Activated CD8-positive, alpha-beta memory T cell treated with anti-CD3 and anti-CD28 coated beads, Interleukin-2, amount 50 U/mL, for 48 hours (primary cell): ENCODE measurements at regions not wholly inside any gene's neighbourhood (a gene's known extent, or its start where the extent isn't known, plus 50 kb on each side); places are given as distances from the start of the nearest gene placed in this dataset.

Experiments
- DNase-seq: peaks from one replicate; pipeline ENCODE4 v3.0.0-alpha.2; 2020

DNA sequence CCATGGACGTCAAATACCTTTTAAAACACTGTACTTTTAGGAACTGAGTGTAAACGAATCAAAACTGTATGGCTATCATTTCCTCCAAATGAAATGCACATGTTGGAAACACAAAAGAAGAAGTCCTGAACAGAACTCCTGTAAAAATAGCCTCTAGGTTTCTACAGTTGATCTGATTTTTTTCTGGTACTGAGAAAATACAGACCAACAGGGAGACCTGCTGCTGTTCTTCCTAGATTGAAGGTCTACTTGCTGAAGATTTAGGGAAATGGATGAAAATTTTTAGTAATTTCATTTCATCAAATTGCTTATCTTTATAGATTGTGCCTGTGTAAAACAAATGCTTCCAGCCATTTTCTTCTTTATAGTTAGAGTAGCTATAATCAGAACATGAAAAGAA is 520.4 kb downstream of the SLITRK6 start:
- DNase-seq = no peak

DNA sequence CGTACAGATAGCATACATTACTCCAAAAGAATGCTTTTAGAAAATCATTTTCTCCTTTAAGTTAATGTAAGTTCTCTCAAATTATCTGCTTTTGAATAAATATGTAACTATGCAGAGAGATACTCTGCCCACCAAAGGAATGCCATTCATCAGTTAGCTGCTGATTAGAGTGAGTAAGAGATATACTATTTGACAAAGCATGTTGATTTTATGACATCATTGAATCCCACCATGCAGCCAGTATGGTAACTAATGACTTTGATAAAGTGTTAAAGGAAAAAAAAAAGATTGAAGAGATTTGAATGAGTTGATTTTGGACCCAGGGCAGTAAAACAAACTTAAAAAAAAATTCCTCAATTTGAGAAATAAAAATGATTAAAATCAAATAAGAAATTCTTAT is 521.5 kb downstream of the SLITRK6 start:
- DNase-seq = no peak

DNA sequence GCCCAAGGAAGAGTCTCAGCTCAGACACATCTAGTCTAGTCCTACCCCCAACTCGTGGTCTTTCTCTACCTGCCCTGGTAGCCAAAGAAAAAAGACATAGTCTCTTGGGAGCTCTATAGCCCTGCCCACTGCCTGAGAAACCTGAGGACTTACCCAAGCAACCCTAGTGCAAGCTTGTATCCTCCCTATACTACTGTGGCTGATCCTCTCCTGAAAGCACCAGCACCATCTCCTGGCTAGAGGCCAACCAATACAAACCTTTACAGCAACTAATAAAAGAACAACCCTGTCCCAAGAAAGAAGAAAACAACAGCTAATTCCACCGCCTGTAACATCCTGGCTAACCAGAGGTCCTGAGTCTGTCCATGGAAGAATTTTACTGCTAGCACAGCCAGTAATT is 532.4 kb downstream of the SLITRK6 start:
- no peak for DNase-seq

DNA sequence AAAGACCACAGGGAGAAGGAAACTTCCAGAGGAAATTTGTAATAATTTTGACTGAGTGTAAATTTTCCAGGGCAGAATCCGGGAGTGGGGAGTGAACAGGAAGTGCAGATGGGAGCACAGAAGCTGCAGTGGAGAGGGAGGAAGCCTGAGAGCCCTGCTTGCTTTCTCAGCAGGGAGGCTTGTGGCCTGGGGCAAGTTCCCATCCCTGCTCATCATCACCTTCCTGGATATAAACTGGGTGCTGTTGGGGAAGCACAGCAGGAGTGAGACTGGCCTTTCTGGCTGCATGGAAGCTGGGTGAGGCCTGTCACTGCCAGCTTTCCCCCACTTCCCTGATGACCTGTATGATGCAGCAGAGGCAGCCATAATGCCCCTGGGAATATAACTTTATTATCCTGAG is 532.9 kb downstream of the SLITRK6 start:
- no peak for DNase-seq

DNA sequence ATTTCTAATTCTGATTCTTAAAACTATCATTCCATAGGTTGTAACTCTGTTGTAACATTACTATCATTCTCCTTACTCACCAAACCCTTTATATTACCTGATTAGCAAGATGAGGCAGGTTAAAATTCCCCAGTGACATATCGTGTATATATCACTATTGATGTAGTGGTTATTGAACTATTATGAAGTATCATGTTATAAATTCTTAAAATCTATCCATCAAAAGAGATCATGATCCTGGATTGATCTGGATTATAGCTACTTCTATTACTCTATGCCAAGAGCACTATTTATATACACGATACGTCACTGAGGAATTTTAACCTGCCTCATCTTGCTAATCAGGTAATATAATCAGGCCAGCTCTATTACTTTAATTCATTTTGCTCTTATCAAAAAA is 533.9 kb downstream of the SLITRK6 start:
- DNase-seq = no peak

DNA sequence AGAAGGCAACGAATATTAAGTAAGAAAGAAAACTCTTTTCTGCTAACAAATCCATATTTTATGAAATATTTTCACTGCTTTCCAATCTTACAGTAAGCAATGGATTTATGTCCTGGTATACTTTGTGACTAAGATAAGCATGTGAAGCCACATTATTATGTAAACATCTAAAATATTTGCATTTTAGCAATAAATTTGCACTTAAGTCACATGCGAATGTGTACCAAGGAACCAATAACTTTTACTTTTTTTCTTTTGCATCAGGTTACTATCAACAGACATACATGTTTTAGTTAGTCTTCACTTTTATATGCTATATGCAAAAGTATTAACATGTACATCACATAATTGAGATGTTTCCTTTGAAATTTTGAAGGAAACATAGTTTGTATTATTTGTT is 536.7 kb downstream of the SLITRK6 start:
- no peak for DNase-seq

DNA sequence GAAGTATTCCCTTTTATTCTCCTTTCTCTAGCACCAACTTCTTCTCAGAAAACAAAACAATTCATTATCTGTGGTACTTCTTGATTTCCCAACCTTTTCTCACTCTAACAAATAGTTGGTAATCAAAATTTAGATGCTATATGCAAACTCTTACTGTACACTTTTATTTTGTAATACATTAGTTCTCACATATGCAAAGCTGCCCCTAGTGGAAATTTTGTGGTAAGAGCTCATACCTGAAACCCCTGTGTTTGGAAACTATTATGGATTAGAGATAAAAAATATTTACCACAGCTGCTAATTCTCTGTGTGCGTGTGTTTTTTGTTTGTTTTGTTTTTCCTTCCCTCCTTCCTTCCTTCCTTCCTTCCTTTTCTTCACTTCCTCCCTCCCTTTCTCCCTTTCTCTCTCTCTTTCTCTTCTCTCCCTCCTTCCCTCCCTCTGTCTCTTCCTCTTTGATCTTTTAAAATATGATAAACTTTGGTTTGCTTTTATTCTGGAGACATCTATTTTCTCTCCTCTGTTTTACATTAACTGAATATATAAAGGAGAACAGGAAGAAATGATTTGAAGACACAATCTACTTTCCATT is 537.4 kb downstream of the SLITRK6 start:
- no peak for DNase-seq

DNA sequence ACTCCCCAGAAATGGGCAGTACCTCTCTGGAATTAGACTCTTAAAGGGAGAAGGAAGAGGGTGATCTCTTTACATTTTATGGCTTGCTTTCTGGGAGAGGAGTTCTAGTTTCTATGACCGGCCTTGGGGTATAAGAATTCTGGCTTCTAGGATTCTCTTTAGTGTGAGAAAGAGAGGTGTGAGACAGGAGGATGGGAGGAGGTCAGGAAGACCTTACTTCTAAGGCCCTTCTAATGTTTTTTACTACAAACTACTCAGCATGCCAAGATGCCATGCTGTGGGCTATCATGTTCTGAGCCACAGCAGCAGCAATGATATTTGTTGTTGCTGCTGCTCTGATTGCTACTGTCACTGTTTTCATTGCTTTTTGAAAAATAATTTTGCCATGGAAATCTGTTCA is 538.3 kb downstream of the SLITRK6 start:
- DNase-seq = no peak

DNA sequence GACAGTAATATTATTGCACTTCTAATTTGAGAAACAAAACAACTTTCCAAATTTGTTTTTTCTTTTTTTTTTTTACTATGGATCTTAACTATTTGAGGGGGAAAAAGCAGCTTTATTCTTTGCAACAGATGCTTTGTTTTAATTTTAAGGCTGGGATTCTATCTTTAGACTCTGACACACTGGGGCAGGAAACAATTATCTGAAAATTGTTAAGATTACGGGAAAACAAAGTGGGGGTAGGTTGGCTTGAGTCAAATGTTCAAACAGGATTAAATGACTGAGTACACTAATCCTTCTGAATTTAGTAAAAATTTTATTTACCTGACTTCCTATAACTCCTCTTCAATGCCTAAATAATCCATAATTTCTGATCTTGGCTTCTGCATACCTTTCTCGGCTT is 543.2 kb downstream of the SLITRK6 start:
- DNase-seq = no peak

DNA sequence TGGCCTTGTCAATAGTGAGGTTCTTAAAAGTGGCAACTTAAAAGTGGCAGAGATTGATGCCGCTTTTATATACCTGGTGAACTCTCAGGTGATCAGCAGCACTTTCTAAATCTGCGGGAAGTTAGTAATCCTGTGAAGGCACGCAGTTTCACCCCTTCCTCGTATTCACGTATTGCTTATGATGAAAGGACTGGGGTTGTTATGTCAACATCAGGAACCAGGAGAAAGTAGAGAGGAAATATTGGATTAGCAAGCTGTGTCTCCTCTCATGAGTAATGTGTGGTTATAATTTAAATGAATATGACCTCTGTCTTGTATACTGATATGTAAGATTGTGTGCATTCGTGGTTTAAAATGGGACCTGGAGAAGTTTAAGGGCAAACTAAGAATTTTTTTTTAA is 544.6 kb downstream of the SLITRK6 start:
- no peak for DNase-seq

DNA sequence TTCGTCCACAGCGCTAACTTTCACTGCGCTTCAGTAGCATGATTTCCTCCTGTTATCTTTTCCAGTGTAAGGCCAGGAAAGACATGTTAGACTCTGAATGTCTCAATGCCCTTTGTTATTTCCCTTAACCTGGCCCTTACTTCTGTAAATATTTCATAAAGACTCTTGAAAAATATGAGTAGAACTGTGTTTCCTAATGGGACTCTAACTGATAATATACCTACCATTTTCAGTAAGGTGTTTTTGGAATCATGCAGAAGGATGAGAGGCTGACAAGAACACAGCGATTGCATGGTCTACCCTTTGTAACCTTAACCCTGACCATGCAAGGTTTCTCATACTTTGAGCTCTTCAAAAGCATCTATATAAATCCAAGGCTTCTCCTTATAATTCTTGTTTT is 550.1 kb downstream of the SLITRK6 start:
- DNase-seq = no peak

DNA sequence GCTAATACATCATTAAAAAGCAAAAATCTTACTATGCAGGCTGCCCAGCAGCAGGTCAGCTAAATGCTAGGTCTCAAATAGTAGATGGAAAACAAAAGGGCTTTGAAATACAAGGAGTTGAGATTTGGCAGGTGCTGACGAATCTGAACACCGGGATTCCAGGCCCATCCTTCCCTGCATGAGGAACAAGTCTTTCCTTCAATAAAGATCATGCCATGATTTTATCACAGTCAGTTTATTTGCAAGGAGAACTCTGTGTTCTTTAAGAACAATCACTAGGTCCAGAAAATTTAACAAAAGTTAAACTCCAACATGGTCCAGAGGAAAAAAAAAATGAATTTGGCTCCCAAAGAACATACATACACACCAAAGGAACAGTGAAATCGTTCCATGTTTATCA is 551.4 kb downstream of the SLITRK6 start:
- no peak for DNase-seq

DNA sequence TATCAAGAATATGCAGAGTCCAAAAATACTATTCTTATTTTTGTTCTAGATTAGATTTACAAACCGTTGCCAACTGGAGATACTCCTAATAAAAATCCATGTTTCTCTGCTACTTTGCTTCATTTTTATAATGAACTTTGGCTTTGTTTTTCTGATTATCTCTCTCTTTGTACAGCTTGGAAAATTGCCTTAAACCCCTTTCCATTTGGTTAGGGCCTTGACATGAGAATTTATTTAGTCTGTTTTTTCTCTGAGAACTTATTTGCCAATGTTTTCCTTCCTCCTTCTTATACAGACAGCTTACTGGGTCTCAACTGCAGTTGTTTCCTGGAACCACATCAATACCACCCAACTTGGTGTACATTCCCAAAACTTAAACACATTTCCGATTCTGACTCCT is 555.4 kb downstream of the SLITRK6 start:
- no peak for DNase-seq

DNA sequence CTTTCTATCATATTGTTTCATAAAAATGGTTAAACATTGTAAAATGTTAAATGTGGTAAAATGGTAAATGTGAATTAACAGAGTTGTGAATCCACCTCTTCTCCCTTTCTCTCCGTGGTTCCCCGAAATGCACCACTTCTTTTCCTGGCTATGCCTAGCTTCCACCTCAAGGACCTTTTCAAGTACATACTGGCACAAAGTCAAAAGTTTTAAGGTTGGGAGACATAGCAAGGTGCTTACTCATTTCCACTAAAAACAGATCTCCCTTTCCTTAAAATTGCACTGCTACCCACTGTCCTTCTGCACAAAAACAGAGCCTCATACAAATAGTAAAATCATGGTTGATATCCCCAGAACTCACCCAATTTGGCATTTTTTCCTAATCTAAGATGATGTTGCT is 558.2 kb downstream of the SLITRK6 start:
- DNase-seq = no peak

DNA sequence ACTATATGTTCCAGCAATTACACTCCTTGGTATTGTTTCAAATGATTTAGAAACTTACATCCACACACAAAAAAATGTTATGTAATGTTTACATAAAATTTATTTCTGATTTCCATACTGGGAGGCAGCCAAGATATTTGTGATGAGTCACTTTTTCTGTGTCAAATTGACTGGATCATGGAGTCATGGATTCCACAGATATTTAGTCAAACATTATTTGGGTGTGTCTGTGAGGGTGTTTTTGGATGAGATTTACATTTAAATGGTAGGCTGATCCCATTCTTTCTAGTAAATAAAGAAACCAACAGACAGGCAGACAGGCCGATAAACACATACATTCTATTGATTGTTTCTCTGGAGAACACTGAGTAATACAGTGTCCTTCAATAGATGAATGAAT is 562.8 kb downstream of the SLITRK6 start:
- no peak for DNase-seq

DNA sequence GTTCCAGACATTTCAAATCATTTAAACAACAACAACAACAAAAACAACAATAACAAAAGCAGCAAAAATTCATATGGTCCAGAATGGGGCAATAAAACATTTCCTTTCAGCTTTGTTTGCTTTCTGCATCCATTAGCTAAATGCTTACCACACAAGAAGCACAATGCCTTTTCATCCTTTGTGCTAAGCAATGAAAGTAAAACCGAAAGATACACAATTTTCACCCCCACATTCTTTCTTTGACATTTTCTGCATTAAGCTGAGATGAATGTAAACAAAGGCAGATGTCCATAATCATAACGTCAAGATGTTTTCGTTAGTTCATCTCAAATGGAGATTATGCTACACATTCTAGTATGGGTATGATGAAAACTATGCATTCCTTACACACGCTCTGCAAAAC is 568.5 kb downstream of the SLITRK6 start:
- no peak for DNase-seq

DNA sequence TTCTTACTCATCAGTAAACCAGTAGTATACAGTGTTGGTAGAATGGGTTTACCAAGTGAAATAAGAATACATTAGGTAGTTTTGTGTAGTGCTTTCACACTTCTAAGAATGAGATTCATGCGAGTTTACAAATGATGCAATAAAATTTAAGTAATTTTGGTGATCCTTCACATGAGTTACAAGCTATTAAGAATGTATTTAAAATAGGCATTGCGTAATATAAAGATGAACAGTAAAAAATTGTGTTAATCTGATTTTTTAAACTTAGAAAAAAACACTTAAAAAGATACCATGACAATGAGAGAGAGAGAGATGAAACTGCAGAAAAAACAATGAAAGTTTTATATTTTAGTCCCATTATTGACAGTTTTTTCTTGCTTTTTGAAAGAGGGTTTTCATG is 570.5 kb downstream of the SLITRK6 start:
- DNase-seq = no peak

DNA sequence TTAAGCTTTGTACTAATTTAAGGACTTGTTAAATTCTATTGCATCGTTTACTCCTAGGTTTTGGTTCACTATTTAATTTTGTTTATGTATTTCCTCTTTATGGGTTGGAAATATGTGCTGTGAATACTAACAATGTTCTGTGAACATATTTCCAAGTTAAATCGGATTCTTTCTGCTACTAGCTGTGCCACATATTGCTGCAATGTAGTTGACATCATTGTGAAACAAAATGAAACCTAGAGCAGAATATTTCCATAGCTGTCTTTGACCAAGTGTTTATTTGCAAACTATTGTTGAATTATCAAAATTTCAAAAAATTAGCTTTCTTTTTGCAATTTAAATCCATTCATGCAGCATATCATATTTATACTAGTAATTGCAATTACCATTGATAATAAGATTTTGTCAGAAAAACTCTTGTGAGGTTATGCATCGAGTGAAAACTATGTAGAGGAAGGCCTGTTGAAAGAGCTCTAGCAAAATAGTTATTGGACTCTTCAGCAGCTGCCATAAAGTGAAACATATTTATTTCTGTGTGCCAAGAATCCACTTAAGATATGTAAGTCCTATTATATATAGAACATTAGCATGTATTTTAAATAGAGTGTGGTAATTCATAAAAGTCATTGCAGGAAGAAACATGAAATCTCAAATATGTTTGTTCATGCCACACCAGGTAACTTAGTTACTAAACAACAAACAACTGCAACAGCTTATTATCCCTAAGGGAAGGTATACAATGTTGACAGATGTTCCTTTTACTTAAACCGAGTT is 575.1 kb downstream of the SLITRK6 start:
- no peak for DNase-seq

DNA sequence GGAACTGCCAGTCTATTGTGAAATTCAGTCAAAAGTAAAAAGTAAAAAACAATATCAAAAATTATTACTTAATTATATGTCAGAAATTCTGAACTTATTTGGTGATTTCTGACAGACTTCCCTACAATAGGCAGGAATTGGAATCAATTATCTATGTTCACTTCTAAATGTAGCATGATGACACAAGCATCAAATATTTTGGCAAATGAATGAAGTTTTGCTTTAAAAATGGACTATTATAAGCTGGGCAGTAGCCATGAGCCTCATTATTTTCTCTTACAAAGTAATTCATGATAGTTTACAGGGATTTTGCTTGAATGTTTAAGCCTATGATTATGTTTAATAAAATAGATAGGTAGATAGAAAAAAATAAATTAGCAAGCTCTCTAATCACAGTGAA is 582.6 kb downstream of the SLITRK6 start:
- DNase-seq = no peak

DNA sequence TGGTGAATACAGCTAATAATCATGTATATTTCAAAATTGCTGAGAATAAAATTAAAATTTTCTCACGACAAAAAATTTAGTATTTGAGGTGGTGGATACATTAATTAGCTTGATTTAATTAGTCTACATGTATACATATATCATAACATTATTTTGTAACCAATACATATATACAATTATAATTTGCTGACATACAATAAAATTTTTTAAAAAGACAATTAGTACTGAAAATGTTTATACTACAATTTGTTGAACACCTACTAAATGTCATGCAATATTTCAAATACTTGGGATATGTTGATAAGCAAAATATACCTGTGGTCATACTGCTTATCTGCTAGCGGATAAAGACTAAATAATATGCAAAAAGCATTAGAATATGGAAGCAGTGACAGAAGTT is 586.5 kb downstream of the SLITRK6 start:
- DNase-seq = no peak

DNA sequence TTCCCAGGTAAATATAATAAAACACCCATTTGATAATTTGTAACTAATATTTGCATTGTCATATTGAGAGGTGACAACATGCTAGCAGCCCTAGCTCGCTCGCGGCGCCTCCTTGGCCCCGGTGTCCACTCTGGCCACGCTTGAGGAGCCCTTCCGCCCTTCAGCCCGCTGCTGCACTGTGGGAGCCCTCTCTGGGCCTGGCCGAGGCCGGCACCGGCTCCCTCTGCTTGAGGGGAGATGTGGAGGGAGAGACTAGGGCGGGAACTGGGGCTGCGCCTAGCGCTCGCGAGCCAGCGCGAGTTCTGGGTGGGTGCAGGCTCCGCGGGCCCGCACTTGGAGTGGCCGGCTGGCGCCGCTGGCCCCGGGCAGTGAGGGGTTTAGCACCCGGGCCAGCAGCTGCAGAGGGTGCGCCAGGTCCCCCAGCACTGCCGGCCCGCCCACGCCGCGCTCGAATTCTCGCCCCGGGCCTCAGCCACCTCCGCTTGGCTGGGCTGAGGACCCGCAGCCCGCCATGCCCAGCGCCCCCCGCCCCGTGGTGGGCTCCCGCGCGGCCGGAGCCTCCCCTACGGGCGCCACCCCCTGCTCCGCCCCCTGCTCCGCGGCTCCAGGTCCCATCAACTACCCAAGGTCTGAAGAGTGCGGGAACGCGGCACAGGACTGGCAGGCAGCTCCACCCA is 594.4 kb downstream of the SLITRK6 start:
- DNase-seq = no peak

DNA sequence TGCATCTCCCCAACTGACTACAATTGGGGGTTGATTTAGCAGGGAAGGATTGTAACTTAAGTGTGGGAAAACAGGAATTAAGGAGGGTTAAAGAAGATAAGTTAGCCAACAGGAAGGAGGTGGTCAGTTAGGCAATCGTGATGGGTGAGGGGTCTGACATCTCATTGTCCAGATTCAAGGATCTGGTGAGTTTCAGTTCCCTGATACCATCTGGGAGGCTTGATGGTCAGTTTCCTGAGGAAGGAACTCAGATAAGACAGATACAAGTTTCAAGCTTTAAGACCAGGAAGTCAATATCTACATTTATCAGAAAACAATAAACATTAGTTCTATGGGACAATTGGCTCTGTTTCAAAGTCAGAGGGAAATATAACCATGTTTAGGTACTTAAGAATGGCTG is 601.8 kb downstream of the SLITRK6 start:
- DNase-seq = no peak

DNA sequence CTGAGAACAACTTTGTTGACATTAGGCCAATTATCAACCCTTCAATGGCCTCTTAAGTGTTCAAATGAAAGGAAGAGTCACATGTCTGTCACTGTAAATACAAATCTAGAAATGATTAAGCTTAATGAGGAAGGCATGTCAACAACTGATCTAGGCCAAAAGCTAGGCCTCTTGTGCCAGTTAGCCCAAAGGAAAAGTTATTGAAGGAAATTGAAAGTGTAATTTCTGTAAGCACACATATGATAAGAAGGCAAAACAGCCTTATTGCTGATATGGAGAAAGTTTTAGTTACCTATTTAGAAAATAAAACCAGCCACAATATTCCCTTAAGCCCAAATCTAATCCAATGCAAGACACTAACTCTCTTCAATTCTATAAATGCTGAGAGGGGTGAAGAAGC is 604.7 kb downstream of the SLITRK6 start:
- DNase-seq = no peak

DNA sequence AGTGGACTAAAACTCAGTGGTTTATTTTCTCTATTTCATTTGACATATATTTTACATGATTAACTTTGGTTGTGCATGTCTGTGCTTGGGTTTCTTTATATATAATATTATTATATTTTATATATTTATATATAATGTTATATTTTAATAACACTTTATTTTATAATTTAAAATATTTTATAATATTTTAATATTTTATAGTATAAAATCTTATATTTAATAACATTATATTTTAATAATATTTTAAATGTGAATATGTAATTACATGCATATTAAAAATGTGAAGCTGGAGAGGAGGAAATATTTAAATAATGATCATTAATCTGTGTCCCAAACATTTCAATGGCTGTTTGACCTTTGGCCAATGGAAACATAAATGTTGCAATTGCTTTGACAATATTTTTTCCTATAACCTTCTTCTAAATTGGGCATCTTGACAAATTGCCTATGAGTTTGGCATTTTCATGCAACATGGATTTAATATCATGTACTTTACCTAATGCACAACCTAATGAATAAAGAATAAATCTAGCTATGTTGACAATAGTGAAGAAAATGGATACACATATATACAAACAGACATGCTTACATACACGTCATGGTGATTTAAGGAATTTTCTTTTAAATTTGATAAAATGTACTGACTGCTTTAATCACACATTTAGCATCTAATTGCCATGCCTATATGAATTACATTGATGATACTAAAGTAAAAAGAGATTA is 607.1 kb downstream of the SLITRK6 start:
- no peak for DNase-seq
